Activated B cell treated with CpG ODN at 0.5 μM for 24 hours (primary cell): ENCODE measurements at regions not wholly inside any gene's neighbourhood (a gene's known extent, or its start where the extent isn't known, plus 50 kb on each side); places are given as distances from the start of the nearest gene placed in this dataset.

ENCODE experiments used
- ATAC-seq: fragments of 200-7000 bp; cut with Tn5 transposase; one replicate; pipeline ENCODE4 v1.10.0; 2021; ENCODE audit warnings: low read depth, mild to moderate bottlenecking, moderate library complexity
- CTCF ChIA-PET: fragments of 350-600 bp; sonication (Branson Sonifier 250); formaldehyde crosslinking; loops from one replicate; lab custom pipeline; 2021; ENCODE audit warnings: antibody characterized with exemption; lab: Charles Lee
- POLR2A ChIA-PET: fragments of 350-600 bp; sonication (Branson Sonifier 250); formaldehyde crosslinking; loops from one replicate; lab custom pipeline; 2021; ENCODE audit warnings: antibody characterized with exemption; lab: Charles Lee
- DNase-seq: peaks from one replicate; pipeline ENCODE4 v3.0.0; 2022
- H3K27ac Mint-ChIP-seq: one replicate; pipeline ENCODE4 v1.8.0; 2020; ENCODE audit warnings: mixed read lengths
- H3K27me3 Mint-ChIP-seq: one replicate; pipeline ENCODE4 v1.8.0; 2021; ENCODE audit warnings: mixed read lengths
- H3K36me3 Mint-ChIP-seq: one replicate; pipeline ENCODE4 v1.8.0; 2021; ENCODE audit warnings: low read depth, mixed read lengths
- H3K4me1 Mint-ChIP-seq: one replicate; pipeline ENCODE4 v1.8.0; 2021; ENCODE audit warnings: mixed read lengths
- H3K4me3 Mint-ChIP-seq: one replicate; pipeline ENCODE4 v1.8.0; 2020; ENCODE audit warnings: mild to moderate bottlenecking, mixed read lengths
- H3K9me3 Mint-ChIP-seq: one replicate; pipeline ENCODE4 v1.8.0; 2020; ENCODE audit warnings: mixed read lengths
- intact Hi-C: fragments of 100-400 bp; cut with micrococcal nuclease; formaldehyde crosslinking; loops from one replicate; pipeline ENCODE4 v1.15.1; 2024
- TF ChIP-seq, protein P1 (sequence below): fragments of 200-600 bp; IDR thresholded peaks from one replicate; pipeline ENCODE4 v1.8.0; 2022; ENCODE audit warnings: antibody characterized with exemption, mild to moderate bottlenecking

DNA sequence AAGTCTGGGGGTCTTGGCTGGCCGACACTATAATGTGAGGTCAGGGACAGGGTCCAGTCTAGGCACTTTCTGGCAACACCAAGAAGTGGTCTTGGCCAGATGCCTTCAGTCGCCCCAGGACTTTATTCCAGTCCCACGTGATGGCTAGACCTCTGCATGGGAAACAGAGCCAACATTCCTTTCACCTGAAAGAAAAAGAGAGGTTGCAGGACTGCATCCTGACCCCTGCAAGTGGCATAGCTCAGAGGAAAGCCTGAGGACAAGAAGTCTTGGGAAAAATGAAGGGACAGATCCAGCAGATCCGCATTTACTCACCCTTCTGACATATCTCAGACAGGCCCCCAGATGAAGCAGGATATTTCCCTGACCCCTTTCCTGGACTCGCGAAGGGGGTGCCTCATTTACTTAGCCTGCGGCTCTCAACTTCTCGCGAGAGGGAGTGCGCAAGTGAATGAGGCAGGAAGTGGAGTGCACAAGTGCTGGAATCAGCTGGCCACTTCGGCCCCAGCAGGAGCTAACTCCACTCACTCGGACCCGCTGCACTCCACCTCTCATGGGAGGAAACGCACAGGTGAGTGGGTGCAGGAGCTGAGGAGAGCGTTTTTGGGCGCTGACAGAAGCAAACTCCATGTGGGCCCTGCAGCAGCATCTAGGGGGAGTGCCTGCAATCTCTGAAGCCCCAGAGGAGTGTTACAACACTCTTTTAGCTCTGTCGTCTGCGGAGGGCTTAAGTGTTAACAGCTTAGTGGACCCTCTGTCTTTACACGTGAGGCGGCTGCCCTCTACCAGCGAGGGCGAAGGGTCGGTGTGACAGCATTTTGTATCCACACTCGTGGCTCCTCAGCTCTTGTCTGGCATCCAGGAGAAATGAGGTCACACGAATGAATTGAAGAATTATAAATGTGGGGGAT, 916.2 kb upstream of the GHITM start:
- CTCF ChIA-PET = no interaction called here
- TF ChIP-seq, protein P1, sequence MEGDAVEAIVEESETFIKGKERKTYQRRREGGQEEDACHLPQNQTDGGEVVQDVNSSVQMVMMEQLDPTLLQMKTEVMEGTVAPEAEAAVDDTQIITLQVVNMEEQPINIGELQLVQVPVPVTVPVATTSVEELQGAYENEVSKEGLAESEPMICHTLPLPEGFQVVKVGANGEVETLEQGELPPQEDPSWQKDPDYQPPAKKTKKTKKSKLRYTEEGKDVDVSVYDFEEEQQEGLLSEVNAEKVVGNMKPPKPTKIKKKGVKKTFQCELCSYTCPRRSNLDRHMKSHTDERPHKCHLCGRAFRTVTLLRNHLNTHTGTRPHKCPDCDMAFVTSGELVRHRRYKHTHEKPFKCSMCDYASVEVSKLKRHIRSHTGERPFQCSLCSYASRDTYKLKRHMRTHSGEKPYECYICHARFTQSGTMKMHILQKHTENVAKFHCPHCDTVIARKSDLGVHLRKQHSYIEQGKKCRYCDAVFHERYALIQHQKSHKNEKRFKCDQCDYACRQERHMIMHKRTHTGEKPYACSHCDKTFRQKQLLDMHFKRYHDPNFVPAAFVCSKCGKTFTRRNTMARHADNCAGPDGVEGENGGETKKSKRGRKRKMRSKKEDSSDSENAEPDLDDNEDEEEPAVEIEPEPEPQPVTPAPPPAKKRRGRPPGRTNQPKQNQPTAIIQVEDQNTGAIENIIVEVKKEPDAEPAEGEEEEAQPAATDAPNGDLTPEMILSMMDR = no peak
- H3K27me3 Mint-ChIP-seq = no peaks in the 10 kb centered on the region
- no peaks in the 10 kb centered on the region for H3K36me3 Mint-ChIP-seq
- POLR2A ChIA-PET = no interaction called here
- DNase-seq (no peak), ATAC-seq (no peak)
- intact Hi-C loops = no loop called here
- H3K27ac Mint-ChIP-seq = no peak overlapping the region
- H3K4me3 Mint-ChIP-seq = no peak overlapping the region
- H3K9me3 Mint-ChIP-seq = no peaks in the 10 kb centered on the region
- no peaks in the 10 kb centered on the region for H3K4me1 Mint-ChIP-seq

DNA sequence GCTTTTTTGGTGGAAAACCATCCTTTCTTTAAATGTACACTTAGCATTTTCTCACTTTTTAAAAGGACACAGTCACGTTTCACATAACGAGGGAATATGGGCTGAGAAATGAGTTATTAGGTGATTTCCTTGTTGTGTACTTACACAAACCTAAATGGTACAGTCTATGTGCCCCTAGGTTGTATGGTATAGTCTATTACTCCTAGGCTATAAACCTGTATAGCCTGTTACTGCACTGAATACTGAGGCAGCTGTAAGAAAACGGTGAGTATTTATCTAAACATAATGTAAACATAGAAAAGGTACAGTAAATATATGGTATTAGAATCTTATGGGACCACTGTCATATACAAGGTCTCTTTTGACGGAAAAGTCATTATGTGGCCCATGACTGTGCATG, 913.5 kb upstream of the GHITM start:
- intact Hi-C loops = no loop called here

DNA sequence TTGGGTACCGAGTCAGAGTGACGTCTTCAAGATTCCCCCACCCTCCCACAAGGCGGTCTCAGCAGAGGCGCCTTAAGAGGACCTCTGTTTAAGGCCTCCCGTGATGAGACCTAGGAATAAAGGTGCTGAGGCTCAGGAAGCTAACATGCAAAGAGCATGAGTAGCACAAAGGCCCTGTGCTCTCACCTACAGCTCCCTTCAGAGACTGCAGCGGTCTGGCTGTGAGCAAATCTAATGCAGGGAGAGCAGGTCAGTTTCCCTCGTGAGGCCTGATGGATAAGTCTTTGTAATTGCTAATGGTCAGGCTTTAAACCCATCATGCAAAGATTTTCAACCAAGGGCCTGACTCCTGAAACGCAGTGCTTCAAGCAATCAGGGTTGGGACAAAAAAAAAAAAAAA, 909.3 kb upstream of the GHITM start:
- Mint-ChIP-seq H3K4me1 (no peaks in the 10 kb centered on the region), H3K27me3 (no peaks in the 10 kb centered on the region), H3K4me3 (no peak overlapping the region), H3K27ac (no peak overlapping the region), H3K36me3 (no peaks in the 10 kb centered on the region), H3K9me3 (peaks cover 2% of the 10 kb centered on the region)
- intact Hi-C loops = no loop called here
- TF ChIP-seq, protein P1 = no peak
- DNase-seq (no peak), ATAC-seq (no peak)
- ChIA-PET POLR2A (no interaction called here), CTCF (no interaction called here)

More for the DNA sequence above, 913.5 kb upstream of the GHITM start:
- ChIA-PET POLR2A (no interaction called here), CTCF (no interaction called here)
- H3K4me3 Mint-ChIP-seq = no peak overlapping the region
- no peaks in the 10 kb centered on the region for H3K4me1 Mint-ChIP-seq
- no peak overlapping the region for H3K27ac Mint-ChIP-seq
- H3K36me3 Mint-ChIP-seq = no peaks in the 10 kb centered on the region
- TF ChIP-seq, protein P1 = no peak
- DNase-seq (no peak), ATAC-seq (no peak)
- H3K27me3 Mint-ChIP-seq = no peaks in the 10 kb centered on the region
- peaks cover 2% of the 10 kb centered on the region for H3K9me3 Mint-ChIP-seq

DNA sequence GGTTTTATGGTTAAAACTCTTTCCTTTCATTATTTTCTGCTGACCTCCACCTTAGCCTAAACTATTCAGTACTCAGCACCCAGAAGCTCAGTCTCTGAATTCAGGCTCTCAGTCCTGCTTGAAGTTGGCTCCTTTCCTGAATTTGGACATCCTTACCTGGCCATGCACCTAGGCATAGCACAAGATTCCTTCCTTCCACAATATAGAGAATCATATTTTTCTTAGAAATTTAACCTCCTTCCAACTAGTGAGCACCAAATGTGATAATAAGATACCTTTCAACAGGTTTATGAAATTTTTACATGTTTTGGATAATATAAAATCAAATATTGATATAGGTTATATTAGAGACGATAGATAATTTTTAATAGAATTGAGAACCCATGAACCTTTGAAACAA, 905.6 kb upstream of the GHITM start:
- H3K27me3 Mint-ChIP-seq = no peaks in the 10 kb centered on the region
- H3K27ac Mint-ChIP-seq = no peak overlapping the region
- ChIA-PET CTCF (no interaction called here), POLR2A (no interaction called here)
- DNase-seq (no peak), ATAC-seq (no peak)
- no peaks in the 10 kb centered on the region for H3K4me1 Mint-ChIP-seq
- TF ChIP-seq, protein P1 = no peak
- no peaks in the 10 kb centered on the region for H3K36me3 Mint-ChIP-seq
- H3K4me3 Mint-ChIP-seq = no peak overlapping the region
- H3K9me3 Mint-ChIP-seq = peaks cover 4% of the 10 kb centered on the region
- intact Hi-C loops = no loop called here

DNA sequence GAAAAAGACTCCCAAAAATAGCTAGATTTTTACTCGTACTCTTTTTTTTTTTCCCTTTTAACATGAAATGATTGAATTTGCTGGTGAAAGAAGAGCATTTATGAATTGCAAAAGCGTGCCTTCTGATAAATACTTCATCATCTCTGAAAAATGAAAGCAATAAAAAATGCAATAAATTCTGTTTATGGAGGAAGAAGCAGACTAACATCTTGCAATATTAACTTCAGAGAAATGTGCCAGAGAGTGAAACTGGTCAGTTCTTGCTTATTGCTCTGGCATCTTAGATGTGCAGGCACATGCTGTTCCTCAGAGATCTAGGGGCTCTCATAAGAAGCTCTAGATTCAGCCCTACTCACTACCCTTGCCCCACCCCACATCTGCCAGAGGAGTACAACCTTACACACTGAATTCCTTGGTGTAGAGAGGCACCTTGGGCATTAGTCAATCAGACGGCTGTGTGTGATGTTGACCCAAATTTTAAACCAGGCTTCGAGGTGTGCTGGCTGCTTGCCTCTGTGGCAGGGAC, 891.1 kb upstream of the GHITM start:
- DNase-seq (no peak), ATAC-seq (no peak)
- intact Hi-C loops = no loop called here
- H3K9me3 Mint-ChIP-seq = peaks cover 7% of the 10 kb centered on the region
- TF ChIP-seq, protein P1 = no peak
- no peaks in the 10 kb centered on the region for H3K27me3 Mint-ChIP-seq
- H3K4me3 Mint-ChIP-seq = no peak overlapping the region
- no peaks in the 10 kb centered on the region for H3K36me3 Mint-ChIP-seq
- no peaks in the 10 kb centered on the region for H3K4me1 Mint-ChIP-seq
- POLR2A ChIA-PET = no interaction called here
- no peak overlapping the region for H3K27ac Mint-ChIP-seq
- CTCF ChIA-PET = no interaction called here
